ENCODE measurements at regions not wholly inside any gene's neighbourhood (a gene's known extent, or its start where the extent isn't known, plus 50 kb on each side); places are given as distances from the start of the nearest gene placed in this dataset.

DNA sequence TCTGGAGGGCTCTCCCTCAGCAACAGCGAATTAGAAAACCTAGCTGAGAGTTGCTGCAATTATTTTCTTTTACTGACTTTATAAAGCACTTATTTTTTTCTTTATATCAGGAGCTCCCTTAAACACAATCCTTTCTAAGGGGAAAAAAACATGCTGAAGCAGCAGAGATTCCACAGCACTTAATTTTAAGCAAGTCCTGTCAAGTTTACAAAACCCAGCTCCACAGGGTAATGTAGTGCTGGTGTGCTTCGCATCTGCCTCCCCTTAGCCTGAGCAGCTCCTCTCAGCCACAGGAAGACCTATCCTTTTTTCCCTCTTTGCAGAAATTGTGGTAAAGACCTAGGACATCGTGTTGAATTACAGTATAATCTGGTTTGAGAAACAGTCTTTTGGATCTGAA lies 208.1 kb upstream of the SYNDIG1 start:
- Histone ChIP-seq H2AFZ (ENCODE audit: insufficient read depth, low read depth, low read length, poor library complexity, severe bottlenecking) (no peak overlapping the region), H3K79me2 (ENCODE audit: control insufficient read depth, insufficient read depth, low read length) (no peaks in the 10 kb centered on the region), H3K4me1 (ENCODE audit: control insufficient read depth in 2 of 2, insufficient read depth in 2 of 2, low read length in 2 of 2) (no peaks in the 10 kb centered on the region), H3K4me2 (replicated peaks; ENCODE audit: low read depth, low read length, poor library complexity, severe bottlenecking) (no peak overlapping the region), H3K27me3 (replicated peaks in 1 of 4; ENCODE audit: control extremely low read depth in 1 of 4, control insufficient read depth in 3 of 4, insufficient read depth in 4 of 4, low read length in 3 of 4) (no peaks in the 10 kb centered on the region), H3K9me3 (ENCODE audit: control extremely low read depth in 1 of 3, control insufficient read depth in 2 of 3, insufficient read depth in 1 of 3, low read length in 2 of 3) (peaks cover 0 to under 1% (median 0%) of the 10 kb centered on the region in 3 donors), H3K36me3 (replicated peaks in 1 of 2; ENCODE audit: control extremely low read depth in 1 of 2, control insufficient read depth in 1 of 2, extremely low read depth in 1 of 2, insufficient read depth in 2 of 2, low read length in 1 of 2) (no peaks in the 10 kb centered on the region), H3K9ac (ENCODE audit: low read length) (no peak overlapping the region), H4K20me1 (ENCODE audit: control insufficient read depth, insufficient read depth, low read length, poor library complexity, severe bottlenecking) (no peaks in the 10 kb centered on the region), H3K27ac (ENCODE audit: low read length in 2 of 2) (no peak overlapping the region), H3K4me3 (ENCODE audit: control extremely low read depth in 1 of 5, extremely low read depth in 1 of 5, insufficient read depth in 1 of 5, low read depth in 2 of 5, low read length in 4 of 5) (no peak overlapping the region)
- CTCF ChIA-PET: no interaction called here
- WGBS (ENCODE audit: insufficient coverage): 88% methylated on average over 2 of the region's 3 CpGs
- POLR2A ChIA-PET: no interaction called here
- DNase-seq (no peak), ATAC-seq (ENCODE audit: low read depth) (no peak)
- H3K4me1 Mint-ChIP-seq: no peaks in the 10 kb centered on the region
- intact Hi-C loops (cut with micrococcal nuclease): no loop called here
- TF ChIP-seq EZH2 (IDR thresholded peaks at IDR 0.05; ENCODE audit: borderline replicate concordance, insufficient read depth, low read depth, low read length, poor library complexity, severe bottlenecking): no peak
- TF ChIP-seq, protein P1, sequence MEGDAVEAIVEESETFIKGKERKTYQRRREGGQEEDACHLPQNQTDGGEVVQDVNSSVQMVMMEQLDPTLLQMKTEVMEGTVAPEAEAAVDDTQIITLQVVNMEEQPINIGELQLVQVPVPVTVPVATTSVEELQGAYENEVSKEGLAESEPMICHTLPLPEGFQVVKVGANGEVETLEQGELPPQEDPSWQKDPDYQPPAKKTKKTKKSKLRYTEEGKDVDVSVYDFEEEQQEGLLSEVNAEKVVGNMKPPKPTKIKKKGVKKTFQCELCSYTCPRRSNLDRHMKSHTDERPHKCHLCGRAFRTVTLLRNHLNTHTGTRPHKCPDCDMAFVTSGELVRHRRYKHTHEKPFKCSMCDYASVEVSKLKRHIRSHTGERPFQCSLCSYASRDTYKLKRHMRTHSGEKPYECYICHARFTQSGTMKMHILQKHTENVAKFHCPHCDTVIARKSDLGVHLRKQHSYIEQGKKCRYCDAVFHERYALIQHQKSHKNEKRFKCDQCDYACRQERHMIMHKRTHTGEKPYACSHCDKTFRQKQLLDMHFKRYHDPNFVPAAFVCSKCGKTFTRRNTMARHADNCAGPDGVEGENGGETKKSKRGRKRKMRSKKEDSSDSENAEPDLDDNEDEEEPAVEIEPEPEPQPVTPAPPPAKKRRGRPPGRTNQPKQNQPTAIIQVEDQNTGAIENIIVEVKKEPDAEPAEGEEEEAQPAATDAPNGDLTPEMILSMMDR (IDR thresholded peaks at IDR 0.05): no peak
- no peaks in the 10 kb centered on the region for H3K9me3 Mint-ChIP-seq (ENCODE audit: insufficient read depth)
- no peak overlapping the region for H3K27ac Mint-ChIP-seq
- H3K4me3 Mint-ChIP-seq: no peak overlapping the region
- peaks cover 7% of the 10 kb centered on the region for H3K27me3 Mint-ChIP-seq

DNA sequence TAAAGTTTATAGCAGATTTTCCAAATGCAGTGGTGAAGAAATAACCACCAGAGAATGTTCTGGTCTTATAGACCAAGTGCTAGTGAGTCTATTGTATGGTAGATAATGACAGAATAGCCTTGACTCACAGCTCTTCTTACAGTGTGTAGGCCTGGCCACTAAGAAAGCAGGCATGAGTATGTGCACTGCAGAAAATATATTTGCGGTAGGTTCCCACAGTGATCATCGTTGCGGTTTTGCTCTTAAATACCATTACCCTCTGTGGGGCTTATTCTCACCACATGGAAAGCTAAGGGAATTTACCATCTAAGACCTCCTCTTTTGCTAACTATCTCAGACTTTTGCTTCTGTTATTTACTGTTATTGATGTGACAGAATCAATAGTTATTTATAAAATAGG lies 212.3 kb upstream of the SYNDIG1 start:
- H3K36me3 ChIP-seq (replicated peaks in 1 of 2; ENCODE audit: control extremely low read depth in 1 of 2, control insufficient read depth in 1 of 2, extremely low read depth in 1 of 2, insufficient read depth in 2 of 2, low read length in 1 of 2): no peaks in the 10 kb centered on the region
- WGBS (ENCODE audit: insufficient coverage): 100% methylated on average over 1 of the region's 3 CpGs
- H4K20me1 ChIP-seq (ENCODE audit: control insufficient read depth, insufficient read depth, low read length, poor library complexity, severe bottlenecking): no peaks in the 10 kb centered on the region
- no peak overlapping the region for H3K4me3 ChIP-seq (ENCODE audit: control extremely low read depth in 1 of 5, extremely low read depth in 1 of 5, insufficient read depth in 1 of 5, low read depth in 2 of 5, low read length in 4 of 5)
- H2AFZ ChIP-seq (ENCODE audit: insufficient read depth, low read depth, low read length, poor library complexity, severe bottlenecking): no peak overlapping the region
- DNase-seq: no peak
- no peak overlapping the region for H3K4me2 ChIP-seq (replicated peaks; ENCODE audit: low read depth, low read length, poor library complexity, severe bottlenecking)
- no peak for TF ChIP-seq EZH2 (IDR thresholded peaks at IDR 0.05; ENCODE audit: borderline replicate concordance, insufficient read depth, low read depth, low read length, poor library complexity, severe bottlenecking)
- TF ChIP-seq, protein P1 (IDR thresholded peaks at IDR 0.05): no peak
- no peak overlapping the region for H3K27ac ChIP-seq (ENCODE audit: low read length in 2 of 2)
- no peaks in the 10 kb centered on the region for H3K4me1 Mint-ChIP-seq
- intact Hi-C loops (cut with micrococcal nuclease): no loop called here
- peaks cover 0 to 2% (median 0%) of the 10 kb centered on the region in 3 donors for H3K9me3 ChIP-seq (ENCODE audit: control extremely low read depth in 1 of 3, control insufficient read depth in 2 of 3, insufficient read depth in 1 of 3, low read length in 2 of 3)
- no peaks in the 10 kb centered on the region for H3K27me3 Mint-ChIP-seq
- H3K4me3 Mint-ChIP-seq: no peak overlapping the region
- no peaks in the 10 kb centered on the region for H3K27me3 ChIP-seq (replicated peaks in 1 of 4; ENCODE audit: control extremely low read depth in 1 of 4, control insufficient read depth in 3 of 4, insufficient read depth in 4 of 4, low read length in 3 of 4)
- ChIA-PET CTCF (no interaction called here), POLR2A (no interaction called here)
- no peak overlapping the region for H3K27ac Mint-ChIP-seq
- no peaks in the 10 kb centered on the region for H3K9me3 Mint-ChIP-seq (ENCODE audit: insufficient read depth)
- H3K9ac ChIP-seq (ENCODE audit: low read length): no peak overlapping the region
- no peaks in the 10 kb centered on the region for H3K79me2 ChIP-seq (ENCODE audit: control insufficient read depth, insufficient read depth, low read length)
- H3K4me1 ChIP-seq (ENCODE audit: control insufficient read depth in 2 of 2, insufficient read depth in 2 of 2, low read length in 2 of 2): no peaks in the 10 kb centered on the region
- ATAC-seq (ENCODE audit: low read depth): no peak
